HL-60 (cell line): ENCODE measurements at regions not wholly inside any gene's neighbourhood (a gene's known extent, or its start where the extent isn't known, plus 50 kb on each side); places are given as distances from the start of the nearest gene placed in this dataset.

Experiments
- CTCF ChIP-seq: IDR thresholded peaks from one replicate; pipeline ENCODE4 v1.5.1; 2011; ENCODE audit warnings: low read length, control low read depth, inconsistent platforms; ENCODE audit not compliant: insufficient read depth
- GABPA ChIP-seq: IDR thresholded peaks from 2 replicates; pipeline ENCODE4 v1.6.1; 2012; ENCODE audit warnings: low read depth
- TF ChIP-seq, protein P1 (sequence below): IDR thresholded peaks from 2 replicates; pipeline ENCODE4 v1.6.1; 2012; ENCODE audit warnings: low read depth; ENCODE audit not compliant: insufficient replicate concordance

- TF ChIP-seq CTCF (no peak), GABPA (no peak)
- TF ChIP-seq, protein P1, sequence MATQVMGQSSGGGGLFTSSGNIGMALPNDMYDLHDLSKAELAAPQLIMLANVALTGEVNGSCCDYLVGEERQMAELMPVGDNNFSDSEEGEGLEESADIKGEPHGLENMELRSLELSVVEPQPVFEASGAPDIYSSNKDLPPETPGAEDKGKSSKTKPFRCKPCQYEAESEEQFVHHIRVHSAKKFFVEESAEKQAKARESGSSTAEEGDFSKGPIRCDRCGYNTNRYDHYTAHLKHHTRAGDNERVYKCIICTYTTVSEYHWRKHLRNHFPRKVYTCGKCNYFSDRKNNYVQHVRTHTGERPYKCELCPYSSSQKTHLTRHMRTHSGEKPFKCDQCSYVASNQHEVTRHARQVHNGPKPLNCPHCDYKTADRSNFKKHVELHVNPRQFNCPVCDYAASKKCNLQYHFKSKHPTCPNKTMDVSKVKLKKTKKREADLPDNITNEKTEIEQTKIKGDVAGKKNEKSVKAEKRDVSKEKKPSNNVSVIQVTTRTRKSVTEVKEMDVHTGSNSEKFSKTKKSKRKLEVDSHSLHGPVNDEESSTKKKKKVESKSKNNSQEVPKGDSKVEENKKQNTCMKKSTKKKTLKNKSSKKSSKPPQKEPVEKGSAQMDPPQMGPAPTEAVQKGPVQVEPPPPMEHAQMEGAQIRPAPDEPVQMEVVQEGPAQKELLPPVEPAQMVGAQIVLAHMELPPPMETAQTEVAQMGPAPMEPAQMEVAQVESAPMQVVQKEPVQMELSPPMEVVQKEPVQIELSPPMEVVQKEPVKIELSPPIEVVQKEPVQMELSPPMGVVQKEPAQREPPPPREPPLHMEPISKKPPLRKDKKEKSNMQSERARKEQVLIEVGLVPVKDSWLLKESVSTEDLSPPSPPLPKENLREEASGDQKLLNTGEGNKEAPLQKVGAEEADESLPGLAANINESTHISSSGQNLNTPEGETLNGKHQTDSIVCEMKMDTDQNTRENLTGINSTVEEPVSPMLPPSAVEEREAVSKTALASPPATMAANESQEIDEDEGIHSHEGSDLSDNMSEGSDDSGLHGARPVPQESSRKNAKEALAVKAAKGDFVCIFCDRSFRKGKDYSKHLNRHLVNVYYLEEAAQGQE = no peak
These were observed 426.8 kb upstream of the DYNLRB2 start for GRCh38 chr16:80113873-80114574.
